Choroid plexus epithelial cell (primary cell): ENCODE measurements at regions not wholly inside any gene's neighbourhood (a gene's known extent, or its start where the extent isn't known, plus 50 kb on each side); places are given as distances from the start of the nearest gene placed in this dataset.
A peak's percentile ranks its signal among the peaks of the same experiment; 100 is the strongest.

ENCODE experiments used
- DNase-seq: peaks from one replicate; pipeline ENCODE4 v3.0.0-alpha.2; 2010; ENCODE audit warnings: low read depth
- H3K4me3 ChIP-seq: 2 replicates; pipeline ENCODE4 v1.5.1; 2011; ENCODE audit warnings: low read depth, mild to moderate bottlenecking, control low read depth, low read length, moderate library complexity
- TF ChIP-seq, protein P1 (sequence below): conservative IDR thresholded peaks from 2 replicates; pipeline ENCODE4 v1.5.1; 2011; ENCODE audit warnings: low read depth, mild to moderate bottlenecking, control low read depth, inconsistent platforms, low read length, moderate library complexity

DNA sequence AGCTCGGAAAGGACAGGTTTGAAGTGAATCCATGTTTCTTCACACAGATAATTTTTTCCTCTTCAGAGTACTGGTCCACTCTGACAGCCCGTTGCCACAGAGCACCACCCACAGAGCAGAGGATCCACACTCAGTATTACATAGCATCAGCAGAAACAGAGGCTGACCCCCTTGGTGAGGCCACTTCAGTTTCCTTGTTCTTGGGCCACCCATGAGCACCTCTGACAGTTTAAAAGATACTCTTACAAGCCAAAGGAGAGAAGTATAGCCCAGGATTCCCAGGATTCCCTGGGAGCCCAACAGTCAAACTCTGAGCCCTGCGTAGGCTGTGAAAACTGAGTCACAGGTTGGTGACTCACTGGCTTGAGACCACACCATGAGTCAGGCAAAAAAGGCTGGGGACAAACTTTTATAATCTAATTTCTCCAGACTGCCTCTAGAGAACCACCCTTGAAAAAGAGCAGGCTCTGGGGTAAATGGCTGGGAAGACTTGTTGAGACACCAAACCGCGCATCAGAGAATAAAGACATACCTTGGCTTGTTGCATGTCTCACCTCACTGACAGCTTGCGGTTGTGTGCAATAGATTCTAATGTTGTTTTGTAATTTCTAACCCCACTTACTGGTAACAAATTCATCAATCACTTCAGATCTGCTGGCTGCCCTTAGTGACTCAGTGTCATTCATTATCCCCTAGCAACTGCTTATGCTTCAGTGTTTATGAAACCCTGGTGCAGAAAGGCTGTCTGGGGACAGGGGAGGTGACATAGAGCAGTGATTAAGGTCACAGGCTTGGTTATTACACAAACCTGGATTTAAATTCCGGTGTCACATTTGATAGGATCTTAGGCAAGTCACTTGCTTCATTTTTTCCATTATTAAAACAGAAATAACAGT is 56.9 kb upstream of the PRSS23 start:
- TF ChIP-seq, protein P1, sequence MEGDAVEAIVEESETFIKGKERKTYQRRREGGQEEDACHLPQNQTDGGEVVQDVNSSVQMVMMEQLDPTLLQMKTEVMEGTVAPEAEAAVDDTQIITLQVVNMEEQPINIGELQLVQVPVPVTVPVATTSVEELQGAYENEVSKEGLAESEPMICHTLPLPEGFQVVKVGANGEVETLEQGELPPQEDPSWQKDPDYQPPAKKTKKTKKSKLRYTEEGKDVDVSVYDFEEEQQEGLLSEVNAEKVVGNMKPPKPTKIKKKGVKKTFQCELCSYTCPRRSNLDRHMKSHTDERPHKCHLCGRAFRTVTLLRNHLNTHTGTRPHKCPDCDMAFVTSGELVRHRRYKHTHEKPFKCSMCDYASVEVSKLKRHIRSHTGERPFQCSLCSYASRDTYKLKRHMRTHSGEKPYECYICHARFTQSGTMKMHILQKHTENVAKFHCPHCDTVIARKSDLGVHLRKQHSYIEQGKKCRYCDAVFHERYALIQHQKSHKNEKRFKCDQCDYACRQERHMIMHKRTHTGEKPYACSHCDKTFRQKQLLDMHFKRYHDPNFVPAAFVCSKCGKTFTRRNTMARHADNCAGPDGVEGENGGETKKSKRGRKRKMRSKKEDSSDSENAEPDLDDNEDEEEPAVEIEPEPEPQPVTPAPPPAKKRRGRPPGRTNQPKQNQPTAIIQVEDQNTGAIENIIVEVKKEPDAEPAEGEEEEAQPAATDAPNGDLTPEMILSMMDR = no peak
- H3K4me3 ChIP-seq = no peak overlapping the region
- peak; percentile 96 for DNase-seq

DNA sequence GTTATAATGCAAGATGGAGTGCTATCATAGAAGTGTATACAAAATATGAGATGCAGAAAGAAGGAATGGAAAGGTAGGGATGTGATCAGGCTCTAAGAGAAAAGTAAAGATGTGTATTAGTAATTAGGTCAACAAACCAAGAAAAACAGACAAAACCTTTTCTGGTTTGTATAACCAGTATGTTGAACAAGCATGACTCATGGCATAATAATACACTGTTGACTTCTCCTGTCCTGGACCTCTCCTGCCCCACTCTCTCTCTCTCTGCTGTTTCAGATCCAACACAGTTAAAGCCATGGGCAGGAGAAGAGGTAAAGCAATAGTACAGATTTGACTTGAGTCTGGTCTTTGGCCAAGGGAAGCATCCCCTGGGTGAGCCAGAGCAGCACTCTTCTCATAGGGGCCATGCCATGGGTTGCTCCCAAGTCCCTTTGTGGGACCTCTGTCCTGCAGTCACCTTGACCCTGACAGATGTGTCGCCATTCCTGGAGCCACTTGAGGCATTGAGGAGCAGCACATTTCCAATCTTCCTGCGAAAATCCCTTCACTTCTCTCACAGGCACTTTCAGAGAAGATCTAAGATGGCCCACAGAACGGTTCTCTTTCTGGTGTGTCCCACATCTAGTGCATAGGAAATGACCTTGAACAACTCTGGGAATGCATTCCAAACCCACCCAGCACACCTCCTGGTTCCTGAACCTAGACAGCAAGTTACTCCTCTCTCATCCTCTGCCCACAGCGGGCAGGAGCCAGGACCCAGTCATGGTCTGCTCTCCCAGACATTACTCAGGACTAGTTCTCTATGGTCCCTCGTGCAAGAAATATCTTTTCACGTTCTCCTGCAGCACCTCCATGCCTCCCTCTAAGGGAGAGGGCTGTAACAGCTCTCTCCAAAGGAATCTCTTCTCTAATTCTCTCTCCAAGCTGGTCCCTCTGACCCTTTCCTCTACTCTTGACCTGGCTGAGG is 58.2 kb upstream of the PRSS23 start:
- H3K4me3 ChIP-seq = no peak overlapping the region
- DNase-seq = peak; percentile 91
- TF ChIP-seq, protein P1 = no peak

DNA sequence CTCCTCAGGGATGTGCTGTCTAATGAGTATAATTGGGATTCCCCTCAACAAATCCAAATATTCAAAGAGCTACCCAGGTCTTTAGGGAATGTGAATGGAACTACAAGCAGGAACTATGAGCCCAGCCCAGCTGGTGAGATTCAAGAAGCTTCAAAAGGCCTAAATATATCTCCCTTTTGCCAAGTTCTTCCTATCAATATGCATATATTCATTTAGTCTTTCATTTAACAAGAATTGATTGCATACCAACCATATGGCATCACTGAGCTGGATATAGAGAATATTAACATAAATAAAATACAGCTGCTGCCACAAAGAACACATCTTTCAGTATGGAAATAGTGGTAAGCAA is 58.9 kb upstream of the PRSS23 start:
- DNase-seq = no peak
- TF ChIP-seq, protein P1 = no peak
- H3K4me3 ChIP-seq = no peak overlapping the region

DNA sequence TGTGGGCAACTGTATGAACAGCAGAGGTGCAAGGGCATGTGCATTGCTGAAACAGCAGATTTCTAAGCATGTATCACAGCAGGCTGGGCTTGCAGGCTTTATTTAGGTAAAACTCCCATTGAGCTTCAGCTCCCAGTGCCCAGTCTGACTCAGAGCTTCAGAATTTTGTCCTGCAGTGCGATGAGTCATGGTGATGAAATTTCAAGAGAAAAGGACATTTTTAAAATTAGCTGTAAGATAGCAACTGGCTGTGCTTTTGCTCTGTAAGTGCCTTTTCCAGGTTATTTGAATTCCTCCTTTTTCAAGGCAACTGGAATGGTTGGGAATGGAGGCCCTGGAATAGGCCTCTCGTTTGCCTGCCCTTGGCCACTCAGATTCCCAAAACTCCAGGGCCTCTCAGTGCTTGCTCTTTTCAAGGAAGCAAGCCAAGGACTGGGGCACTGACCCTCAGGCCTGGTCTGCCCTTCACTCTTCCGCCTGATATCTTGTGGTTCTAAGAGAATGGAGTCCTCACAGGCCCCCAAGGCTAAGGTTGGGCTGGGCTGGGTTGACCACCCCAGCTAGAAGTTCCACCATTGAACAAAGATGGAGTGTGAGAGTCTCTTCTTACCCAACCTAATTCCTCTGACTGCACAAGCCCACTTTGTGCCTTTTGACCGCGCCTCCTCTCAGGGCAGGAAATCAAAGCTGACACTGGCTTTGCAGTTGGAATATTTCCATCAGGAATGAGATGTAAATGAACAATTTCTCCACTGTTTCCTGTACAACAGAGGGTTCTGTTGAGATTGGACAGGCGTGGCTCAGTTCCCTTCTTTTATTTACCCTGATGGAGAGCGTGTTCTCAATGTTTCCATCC is 59.5 kb upstream of the PRSS23 start:
- H3K4me3 ChIP-seq = no peak overlapping the region

DNA sequence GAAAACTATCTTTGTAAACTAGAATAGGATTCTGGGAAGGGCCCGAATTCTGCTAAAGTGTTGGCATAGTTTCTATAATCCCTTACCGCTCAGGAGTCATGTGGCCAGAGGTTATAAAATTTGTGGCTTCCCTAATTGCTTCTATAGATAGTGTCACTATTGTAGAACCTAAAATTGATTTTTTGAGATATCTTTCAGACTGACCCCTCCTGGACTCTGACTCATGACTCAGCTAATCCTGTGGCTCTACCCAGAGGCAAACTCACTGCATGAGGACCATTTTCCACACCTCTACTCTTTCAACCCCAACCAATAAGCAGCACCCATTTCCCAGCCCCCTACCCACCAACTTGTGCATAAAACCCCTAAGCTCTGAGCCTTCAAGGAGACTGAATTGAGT is 61.8 kb upstream of the PRSS23 start:
- no peak overlapping the region for H3K4me3 ChIP-seq
- no peak for DNase-seq

More for the DNA sequence above, 59.5 kb upstream of the PRSS23 start:
- TF ChIP-seq, protein P1 = no peak
- peak; percentile 98 for DNase-seq

DNA sequence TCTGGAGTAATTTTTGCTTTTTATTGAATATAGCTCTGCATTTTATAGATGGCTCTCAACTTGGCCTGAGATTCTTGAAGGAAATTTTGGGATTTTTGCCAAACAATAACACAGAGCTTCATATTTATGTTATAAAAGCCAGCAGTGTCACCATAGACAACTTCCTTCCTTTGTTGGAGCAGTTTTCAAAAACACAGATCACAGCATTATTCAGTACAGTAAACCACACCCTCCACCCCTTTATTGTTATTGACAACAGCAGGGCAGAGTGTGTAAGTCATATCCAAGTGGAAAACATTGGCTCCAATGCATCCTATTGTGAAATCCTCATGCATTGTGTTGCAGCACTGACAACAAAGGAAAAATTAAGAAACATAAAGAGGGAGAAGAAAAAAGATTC is 62.6 kb upstream of the PRSS23 start:
- no peak overlapping the region for H3K4me3 ChIP-seq
- TF ChIP-seq, protein P1 = no peak
- peak; percentile 50 for DNase-seq

More for the DNA sequence above, 61.8 kb upstream of the PRSS23 start:
- TF ChIP-seq, protein P1 = no peak
